Heart left ventricle (tissue), 13 donors: ENCODE measurements at regions not wholly inside any gene's neighbourhood (a gene's known extent, or its start where the extent isn't known, plus 50 kb on each side); places are given as distances from the start of the nearest gene placed in this dataset.

Experiments
- POLR2A ChIP-seq, 2 donors: fragments of 450-650 bp; IDR thresholded peaks; one replicate each; pipeline ENCODE4 v1.6.1; 2017; ENCODE audit warnings: antibody characterized with exemption in 2 of 2, mild to moderate bottlenecking in 2 of 2, moderate library complexity in 2 of 2
- TF ChIP-seq, protein P1 (sequence below), 12 donors: fragments of 200-600 bp; sonication (generic) in 4 of 12; IDR thresholded peaks; one replicate each; pipeline versions ENCODE4 v1.5.0 to v1.8.0; 2018 to 2022; ENCODE audit warnings: antibody characterized with exemption in 12 of 12, mild to moderate bottlenecking in 5 of 12
- donor health status: ischemic (EF 13 %, LVEDD 7.1; RV severe dilation, severe dysfunction).
- donor health status: DM: no; HTN: yes; CAD: no.
- donor health status: DM: no; HTN: no; CAD: no.
- donor health status: ischemic (EF 25% LVEDD 6.9; RV normal size, moderate dysfunction).
- donor health status: ischemic (EF 25% LVEDD 5.7; RV mildly dilated, moderate dysfunction).
- donor health status: ischemic (EF 35%, LVEDD 5.7; RV mildly dilated, moderate dysfunction).
- donor health status: nonischemic (EF 11% LVEDD 7.7; RV severe dilation, severe dysfunction).
- donor health status: DM: yes; HTN: yes; CAD: no.
- donor health status: PGD.
- donor health status: ischemic (EF 29% LVEDD 5.4; RV normal size, mild dysfunction).
- donor health status: nonischemic (EF 23%, LVEDD 6.1; RV moderate dilation, normal function).

GRCh38 chr2:199697469-199697868, 153.5 kb downstream of the FTCDNL1 start:
- TF ChIP-seq, protein P1, sequence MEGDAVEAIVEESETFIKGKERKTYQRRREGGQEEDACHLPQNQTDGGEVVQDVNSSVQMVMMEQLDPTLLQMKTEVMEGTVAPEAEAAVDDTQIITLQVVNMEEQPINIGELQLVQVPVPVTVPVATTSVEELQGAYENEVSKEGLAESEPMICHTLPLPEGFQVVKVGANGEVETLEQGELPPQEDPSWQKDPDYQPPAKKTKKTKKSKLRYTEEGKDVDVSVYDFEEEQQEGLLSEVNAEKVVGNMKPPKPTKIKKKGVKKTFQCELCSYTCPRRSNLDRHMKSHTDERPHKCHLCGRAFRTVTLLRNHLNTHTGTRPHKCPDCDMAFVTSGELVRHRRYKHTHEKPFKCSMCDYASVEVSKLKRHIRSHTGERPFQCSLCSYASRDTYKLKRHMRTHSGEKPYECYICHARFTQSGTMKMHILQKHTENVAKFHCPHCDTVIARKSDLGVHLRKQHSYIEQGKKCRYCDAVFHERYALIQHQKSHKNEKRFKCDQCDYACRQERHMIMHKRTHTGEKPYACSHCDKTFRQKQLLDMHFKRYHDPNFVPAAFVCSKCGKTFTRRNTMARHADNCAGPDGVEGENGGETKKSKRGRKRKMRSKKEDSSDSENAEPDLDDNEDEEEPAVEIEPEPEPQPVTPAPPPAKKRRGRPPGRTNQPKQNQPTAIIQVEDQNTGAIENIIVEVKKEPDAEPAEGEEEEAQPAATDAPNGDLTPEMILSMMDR (IDR thresholded peaks at IDR 0.05): no peak
- TF ChIP-seq POLR2A (IDR thresholded peaks at IDR 0.05): no peak
